Keratinocyte (primary cell): ENCODE measurements at regions not wholly inside any gene's neighbourhood (a gene's known extent, or its start where the extent isn't known, plus 50 kb on each side); places are given as distances from the start of the nearest gene placed in this dataset.

Source experiments
- CTCF ChIP-seq, 3 experiments: IDR thresholded peaks in 1 of 3; conservative IDR thresholded peaks in 1 of 3; optimal IDR thresholded peaks in 1 of 3; 2 replicates in 2 of 3; 3 replicates in 1 of 3; pipeline versions ENCODE3 to v1.5.1; 2011; ENCODE audit warnings: low read length in 3 of 3, mild to moderate bottlenecking in 3 of 3, moderate library complexity in 2 of 3, control low read depth in 1 of 3, inconsistent platforms in 1 of 3; ENCODE audit not compliant: insufficient read depth in 2 of 3; ENCODE audit errors: extremely low read depth in 1 of 3
- EZH2 ChIP-seq: IDR thresholded peaks from one replicate; pipeline ENCODE4 v1.6.1; 2012; ENCODE audit warnings: inconsistent platforms, mild to moderate bottlenecking, low read length, moderate library complexity

- no peak for TF ChIP-seq CTCF (optimal IDR thresholded peaks at IDR 0.05 in 1 of 3, IDR thresholded peaks at IDR 0.05 in 1 of 3, conservative IDR thresholded peaks at IDR 0.05 in 1 of 3; ENCODE audit: extremely low read depth in 1 of 3, insufficient read depth in 2 of 3, low read length in 3 of 3)
- no peak for TF ChIP-seq EZH2
Measured at GRCh38 chr13:56066321-56066720, 1074.4 kb upstream of the PRR20A start.
